Progenitor cell of endocrine pancreas (in vitro differentiated cells): ENCODE measurements at regions not wholly inside any gene's neighbourhood (a gene's known extent, or its start where the extent isn't known, plus 50 kb on each side); places are given as distances from the start of the nearest gene placed in this dataset.
"Not testable (repeated sequence)": the region's sequence is repeated elsewhere in the genome, so short reads cannot be mapped to it uniquely, and the experiment has no call there.

ENCODE experiments used
- DNase-seq: peaks from one replicate; pipeline ENCODE4 v3.0.0; 2021; ENCODE audit warnings: low spot score; ENCODE audit not compliant: unreplicated experiment
- H3K27ac Mint-ChIP-seq: 2 replicates; pipeline ENCODE4 v1.8.0; 2021; ENCODE audit warnings: mild to moderate bottlenecking, moderate library complexity, mixed read lengths
- H3K27me3 Mint-ChIP-seq: 2 replicates; pipeline ENCODE4 v1.8.0; 2021; ENCODE audit warnings: mixed read lengths
- H3K36me3 Mint-ChIP-seq: 2 replicates; pipeline ENCODE4 v1.8.0; 2022; ENCODE audit warnings: mixed read lengths; ENCODE audit not compliant: insufficient read depth
- H3K4me1 Mint-ChIP-seq: 2 replicates; pipeline ENCODE4 v1.8.0; 2021; ENCODE audit warnings: low read depth, mixed read lengths
- H3K4me3 Mint-ChIP-seq: 2 replicates; pipeline ENCODE4 v1.8.0; 2021; ENCODE audit warnings: low read depth, mild to moderate bottlenecking, moderate library complexity, mixed read lengths
- H3K9me3 Mint-ChIP-seq: 2 replicates; pipeline ENCODE4 v1.8.0; 2021; ENCODE audit warnings: low read depth, mixed read lengths
- TF ChIP-seq, protein P1 (sequence below): fragments of 200-600 bp; sonication (generic); IDR thresholded peaks from one replicate; pipeline ENCODE4 v1.5.0; 2021; ENCODE audit warnings: antibody characterized with exemption, mild to moderate bottlenecking; ENCODE audit not compliant: unreplicated experiment

DNA sequence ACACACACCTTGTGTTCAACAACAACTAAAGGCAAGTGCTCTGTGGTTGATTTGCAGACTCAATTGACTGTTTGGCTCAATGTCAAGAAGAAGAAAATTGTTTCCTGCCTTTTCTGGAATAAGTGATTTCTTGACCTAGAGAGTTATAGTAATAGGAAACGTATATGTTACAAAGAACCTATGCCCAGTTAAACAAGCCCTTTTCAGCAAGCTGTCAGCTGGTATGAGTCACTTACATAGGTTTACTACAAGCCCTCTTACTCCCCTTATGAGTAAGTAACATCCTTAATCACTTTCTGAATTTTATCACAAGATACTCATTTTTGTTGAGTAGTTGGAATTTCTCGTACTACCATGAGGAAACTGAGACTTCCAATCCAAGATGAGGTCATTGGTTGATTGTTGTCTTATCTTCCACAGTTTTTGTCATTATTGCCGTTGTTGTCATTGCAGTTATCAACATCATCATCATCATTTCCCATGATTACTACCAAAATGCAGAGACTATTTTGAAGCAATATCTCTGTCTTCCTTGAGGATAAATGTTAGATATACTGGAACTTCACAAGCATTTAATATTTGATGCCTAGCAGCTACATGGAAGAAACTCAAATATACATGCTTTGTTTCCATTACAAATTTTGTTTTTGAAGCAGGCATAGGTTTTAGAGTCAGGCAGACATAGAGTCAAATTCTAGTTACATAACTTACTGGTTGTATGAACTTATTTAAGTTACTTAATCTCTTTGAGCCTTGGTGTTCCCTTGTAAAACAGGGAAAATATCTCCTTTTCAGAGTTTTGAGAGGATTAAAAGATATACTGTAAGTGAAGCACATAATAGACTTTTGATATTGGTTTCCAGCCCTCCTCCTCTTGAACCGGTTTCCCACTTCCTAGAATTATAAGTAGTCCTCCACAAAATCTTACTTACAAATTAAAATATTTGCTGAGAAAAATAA lies 106.0 kb downstream of the RAP2A start:
- Mint-ChIP-seq H3K27ac (no peak overlapping the region), H3K27me3 (no peaks in the 10 kb centered on the region), H3K9me3 (no peaks in the 10 kb centered on the region), H3K4me1 (peaks cover 5% of the 10 kb centered on the region), H3K4me3 (no peak overlapping the region), H3K36me3 (no peaks in the 10 kb centered on the region)
- DNase-seq, result no peak
- TF ChIP-seq, protein P1, sequence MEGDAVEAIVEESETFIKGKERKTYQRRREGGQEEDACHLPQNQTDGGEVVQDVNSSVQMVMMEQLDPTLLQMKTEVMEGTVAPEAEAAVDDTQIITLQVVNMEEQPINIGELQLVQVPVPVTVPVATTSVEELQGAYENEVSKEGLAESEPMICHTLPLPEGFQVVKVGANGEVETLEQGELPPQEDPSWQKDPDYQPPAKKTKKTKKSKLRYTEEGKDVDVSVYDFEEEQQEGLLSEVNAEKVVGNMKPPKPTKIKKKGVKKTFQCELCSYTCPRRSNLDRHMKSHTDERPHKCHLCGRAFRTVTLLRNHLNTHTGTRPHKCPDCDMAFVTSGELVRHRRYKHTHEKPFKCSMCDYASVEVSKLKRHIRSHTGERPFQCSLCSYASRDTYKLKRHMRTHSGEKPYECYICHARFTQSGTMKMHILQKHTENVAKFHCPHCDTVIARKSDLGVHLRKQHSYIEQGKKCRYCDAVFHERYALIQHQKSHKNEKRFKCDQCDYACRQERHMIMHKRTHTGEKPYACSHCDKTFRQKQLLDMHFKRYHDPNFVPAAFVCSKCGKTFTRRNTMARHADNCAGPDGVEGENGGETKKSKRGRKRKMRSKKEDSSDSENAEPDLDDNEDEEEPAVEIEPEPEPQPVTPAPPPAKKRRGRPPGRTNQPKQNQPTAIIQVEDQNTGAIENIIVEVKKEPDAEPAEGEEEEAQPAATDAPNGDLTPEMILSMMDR, result no peak

DNA sequence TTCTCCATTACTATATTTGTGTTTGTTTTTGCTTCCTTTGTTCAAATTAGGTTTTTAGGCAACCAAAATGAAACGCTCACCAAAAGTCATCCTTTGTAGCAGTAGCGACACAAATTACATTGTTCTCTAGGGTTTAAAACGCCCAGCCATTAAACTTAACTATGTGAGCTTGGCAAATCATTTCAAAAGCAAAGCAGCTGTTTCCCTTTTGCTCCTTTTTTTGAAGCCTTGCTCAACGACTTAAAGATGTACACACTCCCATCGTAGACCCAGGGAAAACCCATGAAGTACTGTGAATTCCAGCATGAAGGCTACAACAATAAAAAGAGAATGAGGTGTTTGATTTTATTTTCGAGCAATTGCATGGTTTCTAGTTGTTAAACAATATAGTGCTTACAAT lies 106.7 kb downstream of the RAP2A start:
- TF ChIP-seq, protein P1, result no peak
- no peak overlapping the region for H3K4me3 Mint-ChIP-seq
- no peaks in the 10 kb centered on the region for H3K27me3 Mint-ChIP-seq
- H3K36me3 Mint-ChIP-seq, result no peaks in the 10 kb centered on the region
- H3K27ac Mint-ChIP-seq, result no peak overlapping the region
- no peak for DNase-seq
- H3K4me1 Mint-ChIP-seq, result no peaks in the 10 kb centered on the region
- no peaks in the 10 kb centered on the region for H3K9me3 Mint-ChIP-seq

GRCh38 chr13:97542102-97542685 lies 108.2 kb downstream of the RAP2A start:
- H3K27me3 Mint-ChIP-seq, result peaks cover 2% of the 10 kb centered on the region
- no peaks in the 10 kb centered on the region for H3K36me3 Mint-ChIP-seq
- TF ChIP-seq, protein P1, result no peak
- no peak overlapping the region for H3K4me3 Mint-ChIP-seq
- no peaks in the 10 kb centered on the region for H3K9me3 Mint-ChIP-seq
- DNase-seq, result no peak
- H3K27ac Mint-ChIP-seq, result no peak overlapping the region
- no peaks in the 10 kb centered on the region for H3K4me1 Mint-ChIP-seq

DNA sequence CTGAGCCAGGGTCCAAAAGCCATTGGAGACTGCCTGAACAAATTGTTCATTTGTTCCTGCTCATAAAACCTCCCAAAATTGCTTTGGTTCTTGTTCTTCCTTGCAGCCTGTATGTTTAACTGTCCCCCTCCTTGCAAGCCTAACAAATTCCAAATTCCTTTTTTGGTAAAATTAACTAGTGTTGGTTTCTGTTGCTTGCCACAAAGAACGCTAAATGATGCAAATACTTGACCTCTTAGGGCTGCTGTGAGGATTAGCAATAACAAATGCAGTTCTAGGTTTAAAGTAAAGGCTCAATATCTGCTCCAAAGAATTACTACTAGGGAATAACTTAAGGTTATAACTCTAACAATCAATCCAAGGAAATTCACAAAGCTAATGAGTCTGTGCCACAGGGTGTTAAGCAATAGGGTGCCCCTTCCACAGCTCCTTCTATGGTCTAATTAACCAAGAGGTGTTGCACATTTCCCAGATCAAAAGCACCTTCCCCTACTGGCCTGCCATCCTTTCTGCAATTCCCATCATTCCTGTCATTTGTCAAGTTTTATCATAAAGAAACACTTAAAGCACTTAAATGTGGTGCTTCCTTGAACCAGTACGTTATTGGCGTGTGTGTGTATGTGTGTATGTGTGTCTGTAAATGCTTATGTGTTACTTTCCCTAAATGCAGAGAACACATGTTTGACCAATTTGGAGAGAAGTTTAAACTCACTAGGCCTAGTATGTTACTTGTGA lies 110.2 kb downstream of the RAP2A start:
- DNase-seq, result no peak
- Mint-ChIP-seq H3K27ac (no peak overlapping the region), H3K9me3 (no peaks in the 10 kb centered on the region), H3K4me3 (no peak overlapping the region), H3K4me1 (peaks cover 2% of the 10 kb centered on the region), H3K36me3 (no peaks in the 10 kb centered on the region), H3K27me3 (peaks cover 2% of the 10 kb centered on the region)
- TF ChIP-seq, protein P1, result no peak

GRCh38 chr13:97544971-97545499 lies 111.1 kb downstream of the RAP2A start:
- H3K36me3 Mint-ChIP-seq, H3K4me1 Mint-ChIP-seq, DNase-seq, H3K4me3 Mint-ChIP-seq, H3K27ac Mint-ChIP-seq, H3K27me3 Mint-ChIP-seq, H3K9me3 Mint-ChIP-seq: not testable (repeated sequence)
